T47D (cell line): ENCODE measurements at regions not wholly inside any gene's neighbourhood (a gene's known extent, or its start where the extent isn't known, plus 50 kb on each side); places are given as distances from the start of the nearest gene placed in this dataset.

ENCODE experiments used
- DNase-seq, 2 experiments: peaks; one replicate each; pipeline versions ENCODE4 v3.0.0 to v3.0.0-alpha.2; 2011 to 2012; ENCODE audit warnings: low read depth in 1 of 2, low spot score in 1 of 2
- JUND ChIP-seq: IDR thresholded peaks from 2 replicates; pipeline ENCODE4 v1.6.1; 2012; ENCODE audit warnings: low read depth
- in situ Hi-C: cut with HindIII; loops from 2 replicates; pipeline ENCODE4 v1.10.0; 2016; ENCODE audit warnings: low sequenced_read_pairs, low pct_unique_long_range_greater_than_20kb

DNA sequence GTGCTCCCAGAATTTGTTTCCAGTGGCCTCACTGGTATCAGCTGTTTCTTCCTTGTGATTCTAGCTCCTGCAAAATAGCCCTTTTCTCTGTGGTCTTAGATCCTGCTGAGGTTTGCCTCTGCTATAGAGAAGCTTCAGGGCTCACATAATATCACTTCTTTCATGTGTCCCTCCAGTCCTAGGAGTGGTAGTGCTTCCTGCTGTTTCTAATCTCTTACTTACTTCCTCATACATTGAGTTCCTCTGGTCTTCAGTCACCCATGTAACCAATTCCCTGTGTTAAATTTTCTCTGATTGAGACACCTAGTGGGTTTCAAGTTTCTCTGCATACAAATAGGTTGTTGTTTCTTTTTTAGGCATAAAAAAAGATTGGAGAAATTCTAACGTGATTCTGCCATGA is 1567.9 kb downstream of the ARAP2 start:
- peak in 1 of 2 experiments; percentile 2 for DNase-seq
- in situ Hi-C loops = no loop called here
- TF ChIP-seq JUND = no peak

DNA sequence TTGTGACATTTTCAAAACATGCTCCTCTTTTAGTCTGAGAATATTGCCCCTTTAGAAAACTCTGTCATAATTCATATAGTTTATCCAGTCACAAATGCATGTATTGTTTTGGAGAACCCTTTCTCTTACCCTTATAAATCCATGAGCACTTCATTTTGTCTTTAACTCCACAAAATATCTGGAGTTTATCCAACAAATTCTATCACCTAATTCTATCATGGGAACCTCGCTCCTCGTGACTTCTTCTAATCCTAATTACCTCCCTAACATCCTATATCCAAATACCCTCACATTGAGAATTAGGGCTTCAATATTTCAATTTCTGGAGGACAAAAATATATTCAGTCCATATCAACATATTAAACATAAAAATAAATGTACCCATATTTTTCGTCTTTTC is 1565.9 kb downstream of the ARAP2 start:
- in situ Hi-C loops = no loop called here
- DNase-seq = no peak
- TF ChIP-seq JUND = no peak

DNA sequence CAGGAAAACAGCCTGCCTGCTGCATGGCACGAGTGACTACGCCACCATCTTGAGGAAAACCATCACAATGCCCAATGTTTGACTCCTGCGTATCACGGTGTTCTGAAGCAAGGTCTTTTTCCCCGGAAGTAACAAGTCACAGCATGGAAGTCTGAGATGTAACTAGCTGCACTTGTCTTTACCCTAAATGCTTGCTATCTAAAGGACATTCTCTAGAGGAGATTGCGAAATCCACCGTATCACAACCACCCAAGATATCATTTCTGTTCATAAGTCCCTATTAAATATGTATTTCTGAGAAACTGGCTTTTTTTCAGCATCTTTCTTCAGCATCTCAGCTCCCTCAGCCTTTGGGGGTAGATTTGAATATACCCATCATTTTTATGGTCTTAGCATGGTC is 1565.1 kb downstream of the ARAP2 start:
- DNase-seq = no peak
- in situ Hi-C loops = no loop called here
- no peak for TF ChIP-seq JUND

DNA sequence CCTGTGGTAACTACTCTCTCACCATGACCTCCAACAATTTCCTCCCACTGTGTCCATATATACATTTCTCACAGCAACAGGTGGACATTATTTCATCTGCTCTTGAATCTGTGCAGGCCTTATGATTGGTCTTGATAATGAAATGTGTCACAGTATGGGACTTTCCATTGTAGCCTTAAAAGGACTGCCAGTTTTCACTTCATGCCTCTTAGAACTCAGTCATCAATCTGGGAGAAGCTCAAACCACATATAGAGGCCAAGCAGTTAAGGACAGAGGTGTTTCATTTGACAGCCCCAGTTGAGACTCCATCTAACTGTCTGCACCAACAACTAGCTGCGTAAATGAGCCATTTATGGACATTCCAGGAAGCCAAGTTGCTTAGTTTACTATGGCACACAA is 1534.8 kb downstream of the ARAP2 start:
- no peak for DNase-seq
- TF ChIP-seq JUND = no peak

DNA sequence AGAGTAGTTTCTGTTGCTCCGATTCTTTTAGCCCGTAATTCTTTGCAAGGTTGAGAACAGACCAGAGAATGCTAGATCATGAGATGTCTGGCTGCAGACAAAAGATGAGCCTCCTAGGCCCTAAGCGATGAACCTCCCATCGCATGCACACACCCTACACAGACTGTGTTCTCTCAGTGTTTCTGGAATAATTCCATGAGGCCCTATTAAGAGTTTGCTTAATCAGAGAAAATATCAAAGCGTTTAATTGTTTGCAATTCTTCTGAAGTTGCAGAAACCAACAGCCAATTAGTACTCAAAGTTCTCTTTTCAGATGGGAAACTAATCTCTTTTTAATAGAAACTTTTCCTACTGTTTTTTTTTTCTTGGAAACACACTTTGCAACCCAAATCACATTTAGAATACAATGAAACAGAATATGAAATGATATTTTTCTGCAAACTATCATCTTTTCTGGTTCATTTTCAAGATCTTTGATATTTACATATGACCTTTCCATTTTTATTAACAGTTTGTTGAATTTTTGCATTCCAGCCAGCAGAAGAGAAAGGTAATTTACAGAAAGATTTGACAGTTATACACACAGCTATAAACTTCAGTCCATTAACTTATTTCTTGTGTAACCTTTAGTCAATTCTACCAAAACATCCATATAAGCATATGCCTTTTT is 1525.6 kb downstream of the ARAP2 start:
- no peak for TF ChIP-seq JUND

More for the DNA sequence above, 1534.8 kb downstream of the ARAP2 start:
- in situ Hi-C loops = no loop called here

DNA sequence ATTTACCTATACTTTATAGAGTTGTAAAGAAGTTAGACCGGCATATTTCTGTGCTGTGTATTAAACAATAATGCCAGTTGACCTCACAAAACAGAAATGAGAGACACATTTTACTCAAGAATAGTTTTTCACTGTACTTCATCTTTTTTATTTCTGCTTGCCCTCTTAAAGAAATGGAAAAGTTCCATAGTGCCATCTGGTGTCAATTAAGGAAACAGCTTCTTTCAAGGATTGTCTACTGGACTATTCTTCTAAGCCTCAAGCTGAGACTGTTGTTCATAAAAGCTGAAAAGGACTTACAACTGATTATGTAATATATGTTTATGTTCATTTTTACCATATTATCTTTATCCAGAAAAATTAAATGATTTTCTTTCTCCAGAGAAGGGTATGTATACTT is 1523.7 kb downstream of the ARAP2 start:
- in situ Hi-C loops = no loop called here
- TF ChIP-seq JUND = no peak
- peak in 1 of 2 experiments; percentile 70 for DNase-seq

More for the DNA sequence above, 1525.6 kb downstream of the ARAP2 start:
- in situ Hi-C loops = no loop called here
- DNase-seq = no peak

DNA sequence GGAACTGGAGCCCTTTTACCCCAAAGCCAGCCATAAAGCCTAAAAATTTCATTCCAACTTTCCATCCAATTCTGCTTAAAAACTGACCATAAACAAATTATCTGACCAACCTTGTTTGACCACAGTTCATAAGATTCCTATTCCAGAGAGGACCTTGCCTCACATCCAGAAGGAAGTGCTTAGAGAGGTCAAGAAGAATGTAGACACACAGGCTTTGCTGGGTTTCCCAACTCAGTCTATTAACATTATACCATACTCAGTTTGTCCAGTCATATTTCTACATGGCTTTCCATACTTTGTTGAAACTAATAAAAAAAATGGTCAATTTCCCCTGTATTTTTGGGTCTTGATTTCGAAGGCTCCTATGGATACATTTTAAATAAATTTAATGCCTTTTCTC is 1522.5 kb downstream of the ARAP2 start:
- in situ Hi-C loops = no loop called here
- TF ChIP-seq JUND = no peak
- DNase-seq = peak in 1 of 2 experiments; percentile 72

DNA sequence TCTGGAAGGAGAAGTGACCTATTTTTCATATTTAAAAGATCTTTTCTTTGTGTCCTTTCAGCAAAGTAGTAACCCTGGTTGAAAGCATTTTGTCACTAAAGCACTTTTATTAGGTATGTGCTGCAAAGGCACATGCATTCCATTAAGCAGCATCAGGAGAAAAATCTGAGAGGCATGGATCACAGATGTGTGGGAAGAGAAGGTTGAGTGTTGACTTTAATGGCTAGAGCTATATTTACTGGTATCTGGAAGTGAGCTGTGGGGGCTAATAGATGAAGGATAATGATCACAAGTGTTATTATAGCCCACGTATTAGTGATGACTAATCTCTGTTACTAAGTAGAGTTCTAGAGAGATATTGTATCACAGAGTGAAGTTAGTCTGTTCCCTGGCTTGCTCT is 1520.7 kb downstream of the ARAP2 start:
- no peak for TF ChIP-seq JUND
- no peak for DNase-seq
- in situ Hi-C loops = no loop called here

DNA sequence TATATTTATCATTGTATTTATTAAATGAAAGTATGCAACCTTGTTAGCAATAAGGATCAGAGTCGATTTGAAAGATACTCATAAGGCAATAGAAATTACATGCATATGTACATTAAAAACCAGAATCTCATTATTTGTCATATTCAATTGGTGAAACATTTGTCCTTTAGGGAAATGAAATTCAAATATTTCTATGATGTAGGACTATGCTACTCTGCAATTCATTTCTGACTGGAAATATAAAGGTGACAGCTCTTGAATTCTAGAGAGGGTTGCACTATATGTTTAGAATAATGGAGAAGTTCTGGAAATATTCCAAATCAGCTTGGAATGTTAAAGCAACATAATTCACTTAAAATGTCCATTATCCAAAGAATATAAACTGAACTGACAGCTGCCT is 1519.8 kb downstream of the ARAP2 start:
- DNase-seq = no peak
- in situ Hi-C loops = no loop called here
- no peak for TF ChIP-seq JUND

DNA sequence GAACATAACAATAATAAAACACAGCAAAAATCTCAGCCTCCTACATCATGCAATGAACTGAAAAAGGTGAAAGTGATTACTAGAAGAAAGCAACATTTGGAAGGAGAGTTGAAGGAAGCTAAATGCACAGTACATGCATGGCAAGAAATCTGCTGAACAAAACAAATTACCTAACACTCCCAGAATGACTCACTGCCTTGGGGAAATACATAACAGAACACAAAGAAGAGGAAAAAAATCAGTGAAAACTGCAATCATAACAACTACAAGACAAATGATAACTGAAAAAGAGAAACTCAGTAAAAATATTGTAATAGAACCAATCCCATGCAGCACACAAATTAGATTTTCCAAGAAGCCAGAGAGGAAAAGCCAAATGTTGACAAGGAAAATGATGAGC is 1513.2 kb downstream of the ARAP2 start:
- TF ChIP-seq JUND = no peak
- in situ Hi-C loops = no loop called here
- no peak for DNase-seq

DNA sequence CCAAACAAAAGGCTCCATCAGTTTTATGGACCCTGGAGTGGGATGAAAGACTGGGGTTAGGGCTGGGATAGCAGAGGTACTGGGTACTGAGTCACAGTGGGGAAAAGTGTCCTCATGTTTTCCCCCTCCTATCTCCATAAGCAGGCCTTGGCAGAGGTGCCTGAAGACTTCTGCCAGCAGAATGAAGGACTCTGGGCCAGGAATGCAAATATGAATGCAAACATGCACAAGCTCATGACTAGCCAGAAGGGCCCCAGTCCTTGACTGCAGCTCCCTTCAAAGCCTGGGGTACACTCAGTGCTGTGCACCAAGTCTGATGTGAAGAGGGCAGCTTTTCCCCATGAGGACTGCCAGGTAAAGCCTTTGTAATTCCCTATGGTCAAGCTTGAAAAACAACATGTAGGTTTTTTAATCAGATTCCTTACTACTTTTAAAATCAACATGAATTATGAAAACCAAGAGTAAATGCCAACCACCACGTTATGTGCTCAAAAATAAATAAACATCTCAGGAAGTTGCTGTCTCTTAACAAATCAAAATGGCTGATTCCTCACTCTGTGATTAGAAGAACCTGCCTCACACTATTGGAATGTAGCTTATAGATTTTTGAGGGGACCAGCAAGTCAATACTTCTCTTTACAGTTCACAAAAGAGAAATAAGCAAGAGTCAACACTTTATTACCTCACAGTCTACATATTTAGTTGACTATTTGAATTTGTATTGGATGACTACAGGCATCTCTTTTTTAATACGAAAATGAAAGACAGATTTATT is 1512.0 kb downstream of the ARAP2 start:
- in situ Hi-C loops = no loop called here
- no peak for DNase-seq
- no peak for TF ChIP-seq JUND

DNA sequence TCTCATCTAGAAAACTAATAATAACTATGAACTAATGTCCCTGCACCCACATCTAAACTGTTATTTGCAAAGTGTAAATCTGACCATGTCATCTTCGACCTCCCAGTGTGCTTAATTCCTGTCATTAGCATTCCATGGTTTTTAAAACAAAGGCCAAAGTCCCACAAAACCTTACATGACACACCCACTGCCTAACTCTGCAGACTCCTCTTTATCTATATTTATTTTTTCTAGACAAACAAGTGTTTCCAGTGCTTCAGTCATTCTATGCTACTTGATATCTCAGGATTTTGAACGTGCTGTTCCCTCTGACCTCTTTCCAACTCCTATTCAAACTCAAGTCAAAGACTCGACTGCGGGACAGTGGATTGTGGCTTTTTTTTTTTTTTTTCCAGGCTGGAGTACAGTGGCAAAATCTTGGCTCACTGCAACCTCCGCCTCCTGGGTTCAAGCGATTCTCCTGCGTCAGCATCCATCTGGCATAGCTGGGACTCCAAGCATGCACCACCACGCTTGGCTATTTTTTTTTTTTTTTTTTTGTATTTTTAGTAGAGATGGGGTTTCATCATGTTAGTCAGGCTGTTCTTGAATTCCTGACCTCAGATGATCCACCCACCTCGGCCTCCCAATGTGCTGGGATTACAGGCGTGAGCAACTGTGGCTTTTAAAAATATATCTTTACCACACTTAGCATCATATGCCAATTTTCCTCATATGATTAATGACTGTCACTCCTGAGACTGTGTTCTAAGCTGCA is 1511.0 kb downstream of the ARAP2 start:
- TF ChIP-seq JUND = no peak
- in situ Hi-C loops = no loop called here
- DNase-seq = no peak

DNA sequence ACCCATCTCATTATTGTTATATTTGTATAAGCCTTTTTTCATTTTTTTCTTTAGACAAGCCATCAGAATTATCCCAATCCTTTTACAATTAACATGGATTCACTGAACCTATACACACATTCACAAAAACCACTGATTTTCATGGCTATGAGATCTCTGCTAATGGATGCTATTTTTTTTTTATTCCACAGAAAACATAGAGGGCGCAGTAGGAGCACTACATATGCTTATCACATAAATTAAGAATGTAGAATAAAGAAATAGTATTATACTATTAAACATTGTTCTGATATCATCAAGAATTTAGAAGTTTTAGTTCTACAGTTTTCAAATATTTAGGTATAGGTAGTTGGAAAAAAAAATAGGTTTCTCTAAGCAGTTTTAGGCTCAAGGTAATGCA is 1477.4 kb downstream of the ARAP2 start:
- in situ Hi-C loops = no loop called here
- peak in 1 of 2 experiments; percentile 7 for DNase-seq
- TF ChIP-seq JUND = no peak
